ENCODE measurements at regions not wholly inside any gene's neighbourhood (a gene's known extent, or its start where the extent isn't known, plus 50 kb on each side); places are given as distances from the start of the nearest gene placed in this dataset.

DNA sequence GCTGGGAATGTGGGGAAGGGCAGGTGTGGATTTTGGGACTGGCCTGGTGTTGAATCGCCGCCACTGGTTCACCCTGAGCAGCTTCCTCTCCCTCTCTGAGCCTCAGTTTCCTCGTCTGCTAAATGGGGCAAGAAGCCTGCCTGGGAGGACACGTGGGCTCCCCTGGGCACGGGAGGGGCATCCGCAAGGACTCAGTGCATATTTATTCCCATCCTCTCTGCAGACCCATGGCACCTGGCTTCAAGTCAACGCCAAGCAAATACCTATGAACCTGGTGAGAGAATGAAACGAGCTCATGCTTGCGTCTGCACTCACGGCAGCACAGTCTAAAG, 234.4 kb downstream of the PTPRU start:
- no peak for DNase-seq (ENCODE audit: low read depth)
- no peaks in the 10 kb centered on the region for H3K36me3 ChIP-seq (ENCODE audit: control insufficient read depth, insufficient read depth, low read length)
- peaks cover 10% of the 10 kb centered on the region for H3K27me3 ChIP-seq (ENCODE audit: control insufficient read depth, insufficient read depth, low read length)
- H3K4me3 ChIP-seq (ENCODE audit: low read depth, low read length), result no peak overlapping the region
- TF ChIP-seq, protein P1, sequence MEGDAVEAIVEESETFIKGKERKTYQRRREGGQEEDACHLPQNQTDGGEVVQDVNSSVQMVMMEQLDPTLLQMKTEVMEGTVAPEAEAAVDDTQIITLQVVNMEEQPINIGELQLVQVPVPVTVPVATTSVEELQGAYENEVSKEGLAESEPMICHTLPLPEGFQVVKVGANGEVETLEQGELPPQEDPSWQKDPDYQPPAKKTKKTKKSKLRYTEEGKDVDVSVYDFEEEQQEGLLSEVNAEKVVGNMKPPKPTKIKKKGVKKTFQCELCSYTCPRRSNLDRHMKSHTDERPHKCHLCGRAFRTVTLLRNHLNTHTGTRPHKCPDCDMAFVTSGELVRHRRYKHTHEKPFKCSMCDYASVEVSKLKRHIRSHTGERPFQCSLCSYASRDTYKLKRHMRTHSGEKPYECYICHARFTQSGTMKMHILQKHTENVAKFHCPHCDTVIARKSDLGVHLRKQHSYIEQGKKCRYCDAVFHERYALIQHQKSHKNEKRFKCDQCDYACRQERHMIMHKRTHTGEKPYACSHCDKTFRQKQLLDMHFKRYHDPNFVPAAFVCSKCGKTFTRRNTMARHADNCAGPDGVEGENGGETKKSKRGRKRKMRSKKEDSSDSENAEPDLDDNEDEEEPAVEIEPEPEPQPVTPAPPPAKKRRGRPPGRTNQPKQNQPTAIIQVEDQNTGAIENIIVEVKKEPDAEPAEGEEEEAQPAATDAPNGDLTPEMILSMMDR (IDR thresholded peaks at IDR 0.05; ENCODE audit: insufficient read depth, low read length, poor library complexity, severe bottlenecking), result no peak

DNA sequence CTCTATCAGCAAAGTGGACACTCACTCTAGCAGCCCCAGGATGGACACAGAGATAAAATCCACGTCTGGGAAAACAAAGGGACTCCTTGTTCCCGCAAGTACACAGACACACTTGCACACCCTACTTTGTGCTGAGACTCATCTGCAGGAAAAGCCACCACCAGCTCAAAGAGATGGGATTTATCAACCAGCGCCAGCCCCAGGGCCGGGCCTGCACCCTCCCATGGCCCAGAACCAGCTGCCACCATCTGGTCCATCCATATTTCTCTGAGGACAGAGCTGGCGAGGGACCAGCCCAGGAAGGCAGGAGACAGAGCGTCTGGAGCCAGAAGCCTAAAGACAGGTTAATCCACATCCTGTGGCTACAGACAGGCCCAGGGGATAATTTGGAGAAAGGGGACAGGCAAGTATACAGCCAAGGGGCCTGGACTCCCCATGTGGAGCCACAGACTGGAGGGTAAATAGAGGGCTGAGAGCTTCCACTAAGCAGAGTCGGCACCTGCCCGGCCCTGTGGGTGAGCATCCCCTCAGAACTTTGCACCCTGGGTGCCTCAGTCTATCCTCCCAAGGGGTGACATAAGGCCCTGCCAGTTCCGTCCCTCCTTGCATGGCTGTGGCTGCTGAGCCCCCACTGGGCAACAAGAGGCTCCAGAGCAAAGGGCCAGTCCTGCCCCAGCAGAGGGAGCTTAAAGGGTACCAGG, 233.9 kb downstream of the PTPRU start:
- Histone ChIP-seq H3K4me3 (ENCODE audit: low read depth, low read length) (no peak overlapping the region), H3K27me3 (ENCODE audit: control insufficient read depth, insufficient read depth, low read length) (peaks cover 6% of the 10 kb centered on the region), H3K36me3 (ENCODE audit: control insufficient read depth, insufficient read depth, low read length) (no peaks in the 10 kb centered on the region)
- TF ChIP-seq, protein P1 (IDR thresholded peaks at IDR 0.05; ENCODE audit: insufficient read depth, low read length, poor library complexity, severe bottlenecking), result no peak
- no peak for DNase-seq (ENCODE audit: low read depth)

DNA sequence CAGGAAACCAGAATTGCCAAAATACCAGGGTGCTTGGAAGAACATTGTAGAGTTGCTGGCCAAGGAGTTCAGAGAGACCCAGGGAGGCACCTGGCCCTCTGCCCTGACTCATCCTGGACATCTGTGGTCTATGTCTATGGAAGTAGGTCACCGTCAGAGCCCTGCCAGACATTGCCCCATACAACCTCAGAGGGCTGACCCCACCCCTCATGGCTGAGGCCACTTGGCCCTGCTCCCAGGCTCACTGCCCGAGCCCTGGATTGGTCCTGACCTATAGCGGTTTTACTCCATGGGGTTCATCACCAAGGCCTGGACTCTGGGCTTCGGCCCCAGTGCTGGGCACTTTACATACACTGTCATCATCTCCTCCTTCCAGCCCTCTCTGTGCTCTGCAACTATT, 233.1 kb downstream of the PTPRU start:
- no peak for DNase-seq (ENCODE audit: low read depth)
- H3K36me3 ChIP-seq (ENCODE audit: control insufficient read depth, insufficient read depth, low read length), result no peaks in the 10 kb centered on the region
- TF ChIP-seq, protein P1 (IDR thresholded peaks at IDR 0.05; ENCODE audit: insufficient read depth, low read length, poor library complexity, severe bottlenecking), result no peak
- no peak overlapping the region for H3K4me3 ChIP-seq (ENCODE audit: low read depth, low read length)
- H3K27me3 ChIP-seq (ENCODE audit: control insufficient read depth, insufficient read depth, low read length), result peaks cover 4% of the 10 kb centered on the region

DNA sequence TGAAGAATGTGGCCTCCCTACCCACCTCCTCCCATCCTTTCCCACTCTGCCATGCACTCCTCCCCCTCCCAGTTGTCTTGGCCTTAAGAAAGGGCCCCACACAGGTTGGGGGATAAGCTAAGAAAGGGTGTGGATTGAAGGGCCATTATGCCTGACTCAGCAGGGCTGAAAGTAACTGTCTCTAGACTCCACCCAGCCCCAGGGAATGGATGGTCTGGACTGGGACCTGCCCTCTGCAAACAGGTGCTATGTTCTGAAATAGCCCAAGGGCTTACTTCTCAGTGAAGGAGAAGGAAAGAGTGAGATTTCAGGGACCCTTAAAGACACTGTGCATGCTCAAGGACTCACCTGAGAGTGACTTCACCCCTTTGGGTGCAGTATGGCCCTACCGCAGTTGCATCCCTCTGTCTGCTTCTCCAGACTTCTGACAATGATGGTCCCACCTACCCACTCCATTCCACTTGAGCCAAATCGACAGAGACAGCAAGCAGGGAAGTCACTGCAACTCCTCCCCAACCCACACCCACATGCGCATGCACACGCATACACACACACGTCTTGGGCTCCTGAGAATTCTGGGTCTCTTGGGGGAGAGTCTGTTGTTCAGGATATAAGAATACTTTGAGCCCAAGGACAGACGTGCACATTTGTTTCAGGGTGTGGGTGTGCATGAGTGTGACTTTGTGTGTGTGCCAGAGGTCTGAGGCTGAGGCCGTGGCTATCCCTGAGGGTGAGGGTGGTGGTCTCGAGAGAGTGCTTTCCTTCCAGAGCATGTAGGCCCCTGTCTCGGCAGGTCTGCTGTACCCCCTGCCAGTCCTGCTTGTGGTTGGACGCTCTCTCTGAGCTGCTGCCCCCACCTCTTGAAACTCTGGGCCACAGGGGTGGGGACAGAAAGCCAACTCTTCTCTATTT, 231.9 kb downstream of the PTPRU start:
- TF ChIP-seq, protein P1 (IDR thresholded peaks at IDR 0.05; ENCODE audit: insufficient read depth, low read length, poor library complexity, severe bottlenecking), result no peak
- no peak overlapping the region for H3K4me3 ChIP-seq (ENCODE audit: low read depth, low read length)
- no peak for DNase-seq (ENCODE audit: low read depth)

DNA sequence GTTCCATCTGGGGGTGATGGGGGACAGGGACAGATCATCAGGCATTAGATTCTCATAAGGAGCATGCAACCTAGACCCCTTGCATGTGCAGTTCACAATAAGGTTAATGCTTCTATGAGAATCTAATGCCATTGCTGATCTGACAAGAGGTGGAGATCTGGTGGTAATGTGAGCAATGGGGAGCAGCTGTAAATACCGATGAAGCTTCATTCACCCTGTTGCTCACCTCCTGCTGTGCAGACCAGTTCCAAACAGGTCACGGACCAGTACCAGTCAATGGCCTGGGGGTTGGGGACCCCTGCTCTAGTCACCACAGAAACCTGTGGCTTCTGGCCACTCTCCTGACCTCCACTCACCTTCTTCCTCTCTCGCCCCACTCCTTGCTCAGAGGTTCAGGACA, 229.9 kb downstream of the PTPRU start:
- Histone ChIP-seq H3K36me3 (ENCODE audit: control insufficient read depth, insufficient read depth, low read length) (no peaks in the 10 kb centered on the region), H3K4me3 (ENCODE audit: low read depth, low read length) (no peak overlapping the region), H3K27me3 (ENCODE audit: control insufficient read depth, insufficient read depth, low read length) (no peaks in the 10 kb centered on the region)
- TF ChIP-seq, protein P1 (IDR thresholded peaks at IDR 0.05; ENCODE audit: insufficient read depth, low read length, poor library complexity, severe bottlenecking), result no peak
- DNase-seq (ENCODE audit: low read depth), result no peak

More for the DNA sequence above, 231.9 kb downstream of the PTPRU start:
- Histone ChIP-seq H3K27me3 (ENCODE audit: control insufficient read depth, insufficient read depth, low read length) (peaks cover under 1% of the 10 kb centered on the region), H3K36me3 (ENCODE audit: control insufficient read depth, insufficient read depth, low read length) (no peaks in the 10 kb centered on the region)

All from kidney epithelial cell (primary cell).